CD4-positive, alpha-beta T cell treated with Interleukin-10 for 1 hour (primary cell): ENCODE measurements at regions not wholly inside any gene's neighbourhood (a gene's known extent, or its start where the extent isn't known, plus 50 kb on each side); places are given as distances from the start of the nearest gene placed in this dataset.
"Not testable (repeated sequence)": the region's sequence is repeated elsewhere in the genome, so short reads cannot be mapped to it uniquely, and the experiment has no call there.

Experiments used
- DNase-seq: peaks from one replicate; pipeline ENCODE4 v3.0.0-alpha.2; 2020

GRCh38 chr12:74595696-74596095 lies 58.1 kb downstream of the ATXN7L3B start:
- DNase-seq, result no peak

- no peak for DNase-seq
Observed at GRCh38 chr12:74598819-74599218, 61.2 kb downstream of the ATXN7L3B start.

- no peak for DNase-seq
Observed at GRCh38 chr12:74599932-74600331, 62.3 kb downstream of the ATXN7L3B start.

GRCh38 chr12:74600817-74601216 lies 63.2 kb downstream of the ATXN7L3B start:
- DNase-seq, result not testable (repeated sequence)

GRCh38 chr12:74602881-74603672 lies 65.4 kb downstream of the ATXN7L3B start:
- no peak for DNase-seq

GRCh38 chr12:74608231-74608775 lies 70.7 kb downstream of the ATXN7L3B start:
- DNase-seq, result no peak

GRCh38 chr12:74610711-74611110 lies 73.1 kb downstream of the ATXN7L3B start:
- DNase-seq, result no peak

- no peak for DNase-seq
Observed at GRCh38 chr12:74614426-74614825, 76.8 kb downstream of the ATXN7L3B start.

GRCh38 chr12:74619084-74619483 lies 81.4 kb downstream of the ATXN7L3B start:
- no peak for DNase-seq

GRCh38 chr12:74619884-74620283 lies 82.2 kb downstream of the ATXN7L3B start:
- no peak for DNase-seq

GRCh38 chr12:74620921-74621320 lies 83.3 kb downstream of the ATXN7L3B start:
- no peak for DNase-seq

GRCh38 chr12:74624201-74624600 lies 86.6 kb downstream of the ATXN7L3B start:
- DNase-seq, result no peak

- no peak for DNase-seq
Observed at GRCh38 chr12:74626397-74626796, 88.8 kb downstream of the ATXN7L3B start.

- DNase-seq, result no peak
Observed at GRCh38 chr12:74641262-74641661, 103.6 kb downstream of the ATXN7L3B start.

- no peak for DNase-seq
Observed at GRCh38 chr12:74641694-74642093, 104.1 kb downstream of the ATXN7L3B start.

- DNase-seq, result no peak
Observed at GRCh38 chr12:74644681-74645080, 107.0 kb downstream of the ATXN7L3B start.

- DNase-seq, result no peak
Observed at GRCh38 chr12:74646831-74647230, 109.2 kb downstream of the ATXN7L3B start.

- no peak for DNase-seq
Observed at GRCh38 chr12:74647256-74647655, 109.6 kb downstream of the ATXN7L3B start.

- no peak for DNase-seq
Observed at GRCh38 chr12:74656251-74656650, 118.6 kb downstream of the ATXN7L3B start.

GRCh38 chr12:74660442-74660841 lies 122.8 kb downstream of the ATXN7L3B start:
- DNase-seq, result no peak

- DNase-seq, result no peak
Observed at GRCh38 chr12:74663958-74664357, 126.3 kb downstream of the ATXN7L3B start.

- no peak for DNase-seq
Observed at GRCh38 chr12:74665690-74666089, 128.1 kb downstream of the ATXN7L3B start.

- DNase-seq, result no peak
Observed at GRCh38 chr12:74671421-74671820, 133.8 kb downstream of the ATXN7L3B start.

GRCh38 chr12:74676955-74677354 lies 139.3 kb downstream of the ATXN7L3B start:
- DNase-seq, result not testable (repeated sequence)

- DNase-seq, result no peak
Observed at GRCh38 chr12:74685385-74685784, 147.8 kb downstream of the ATXN7L3B start.
